Progenitor cell of endocrine pancreas (in vitro differentiated cells): ENCODE measurements at regions not wholly inside any gene's neighbourhood (a gene's known extent, or its start where the extent isn't known, plus 50 kb on each side); places are given as distances from the start of the nearest gene placed in this dataset.

ENCODE experiments used
- DNase-seq: peaks from one replicate; pipeline ENCODE4 v3.0.0; 2021; ENCODE audit warnings: low spot score; ENCODE audit not compliant: unreplicated experiment
- H3K27ac Mint-ChIP-seq: 2 replicates; pipeline ENCODE4 v1.8.0; 2021; ENCODE audit warnings: mild to moderate bottlenecking, moderate library complexity, mixed read lengths
- H3K27me3 Mint-ChIP-seq: 2 replicates; pipeline ENCODE4 v1.8.0; 2021; ENCODE audit warnings: mixed read lengths
- H3K36me3 Mint-ChIP-seq: 2 replicates; pipeline ENCODE4 v1.8.0; 2022; ENCODE audit warnings: mixed read lengths; ENCODE audit not compliant: insufficient read depth
- H3K4me1 Mint-ChIP-seq: 2 replicates; pipeline ENCODE4 v1.8.0; 2021; ENCODE audit warnings: low read depth, mixed read lengths
- H3K4me3 Mint-ChIP-seq: 2 replicates; pipeline ENCODE4 v1.8.0; 2021; ENCODE audit warnings: low read depth, mild to moderate bottlenecking, moderate library complexity, mixed read lengths
- H3K9me3 Mint-ChIP-seq: 2 replicates; pipeline ENCODE4 v1.8.0; 2021; ENCODE audit warnings: low read depth, mixed read lengths
- CTCF ChIP-seq: fragments of 200-600 bp; sonication (generic); IDR thresholded peaks from one replicate; pipeline ENCODE4 v1.5.0; 2021; ENCODE audit warnings: antibody characterized with exemption, mild to moderate bottlenecking; ENCODE audit not compliant: unreplicated experiment

GRCh38 chr1:82542141-82542540 lies 741.4 kb downstream of the ADGRL2 start:
- no peak overlapping the region for H3K4me3 Mint-ChIP-seq
- H3K9me3 Mint-ChIP-seq = peaks cover 24% of the 10 kb centered on the region
- peaks cover 2% of the 10 kb centered on the region for H3K36me3 Mint-ChIP-seq
- no peak for DNase-seq
- no peak overlapping the region for H3K27ac Mint-ChIP-seq
- no peaks in the 10 kb centered on the region for H3K4me1 Mint-ChIP-seq
- H3K27me3 Mint-ChIP-seq = no peaks in the 10 kb centered on the region
- no peak for TF ChIP-seq CTCF

GRCh38 chr1:82540006-82540405 lies 739.3 kb downstream of the ADGRL2 start:
- peaks cover 2% of the 10 kb centered on the region for H3K36me3 Mint-ChIP-seq
- DNase-seq = no peak
- H3K9me3 Mint-ChIP-seq = peaks cover 26% of the 10 kb centered on the region
- no peak overlapping the region for H3K27ac Mint-ChIP-seq
- no peaks in the 10 kb centered on the region for H3K27me3 Mint-ChIP-seq
- H3K4me1 Mint-ChIP-seq = no peaks in the 10 kb centered on the region
- TF ChIP-seq CTCF = no peak
- H3K4me3 Mint-ChIP-seq = no peak overlapping the region

GRCh38 chr1:82538876-82539275 lies 738.1 kb downstream of the ADGRL2 start:
- Mint-ChIP-seq H3K9me3 (peaks cover 24% of the 10 kb centered on the region), H3K36me3 (peaks cover 2% of the 10 kb centered on the region), H3K4me3 (no peak overlapping the region), H3K4me1 (no peaks in the 10 kb centered on the region), H3K27me3 (no peaks in the 10 kb centered on the region), H3K27ac (no peak overlapping the region)
- DNase-seq = no peak
- no peak for TF ChIP-seq CTCF

- Mint-ChIP-seq H3K27me3 (no peaks in the 10 kb centered on the region), H3K36me3 (no peaks in the 10 kb centered on the region), H3K4me1 (no peaks in the 10 kb centered on the region), H3K27ac (no peak overlapping the region), H3K9me3 (peaks cover 12% of the 10 kb centered on the region), H3K4me3 (no peak overlapping the region)
- DNase-seq = no peak
- no peak for TF ChIP-seq CTCF
These were observed 734.3 kb downstream of the ADGRL2 start for GRCh38 chr1:82534996-82535395.

- TF ChIP-seq CTCF = no peak
- Mint-ChIP-seq H3K27me3 (no peaks in the 10 kb centered on the region), H3K27ac (no peak overlapping the region), H3K4me3 (no peak overlapping the region), H3K4me1 (no peaks in the 10 kb centered on the region), H3K36me3 (no peaks in the 10 kb centered on the region), H3K9me3 (peaks cover 3% of the 10 kb centered on the region)
- no peak for DNase-seq
These were observed 724.6 kb downstream of the ADGRL2 start for GRCh38 chr1:82525378-82525777.
